WERI-Rb-1 (cell line): ENCODE measurements at regions not wholly inside any gene's neighbourhood (a gene's known extent, or its start where the extent isn't known, plus 50 kb on each side); places are given as distances from the start of the nearest gene placed in this dataset.

Experiments
- DNase-seq: peaks from one replicate; pipeline ENCODE4 v3.0.0-alpha.2; 2020
- H3K27ac ChIP-seq: fragments of 250-450 bp; sonication (Bioruptor Pico); 2 replicates; pipeline ENCODE4 v1.5.1; 2020; ENCODE audit warnings: mild to moderate bottlenecking, moderate library complexity
- H3K27me3 ChIP-seq: fragments of 250-450 bp; sonication (Bioruptor Pico); 2 replicates; pipeline ENCODE4 v1.5.1; 2021; ENCODE audit warnings: mild to moderate bottlenecking, low read depth, moderate library complexity; ENCODE audit not compliant: insufficient read depth, severe bottlenecking
- H3K36me3 ChIP-seq: fragments of 250-450 bp; sonication (Bioruptor Pico); 2 replicates; pipeline ENCODE4 v1.5.1; 2020; ENCODE audit warnings: mild to moderate bottlenecking, moderate library complexity
- H3K4me3 ChIP-seq: 2 replicates; pipeline ENCODE4 v1.5.1; 2011; ENCODE audit warnings: low read depth, mild to moderate bottlenecking, control low read depth, low read length
- H3K9me3 ChIP-seq: fragments of 250-450 bp; sonication (Bioruptor Pico); 2 replicates; pipeline ENCODE4 v1.5.1; 2021; ENCODE audit warnings: mild to moderate bottlenecking, moderate library complexity; ENCODE audit not compliant: severe bottlenecking
- CTCF ChIP-seq: IDR thresholded peaks from 2 replicates; pipeline ENCODE4 v1.5.1; 2011; ENCODE audit warnings: low read depth, mild to moderate bottlenecking, control low read depth, inconsistent platforms, low read length

GRCh38 chr5:34531751-34532360, 124.3 kb upstream of the RAI14 start:
- no peaks in the 10 kb centered on the region for H3K36me3 ChIP-seq
- no peak for DNase-seq
- H3K27me3 ChIP-seq, result no peaks in the 10 kb centered on the region
- no peak overlapping the region for H3K27ac ChIP-seq
- no peak for TF ChIP-seq CTCF
- H3K9me3 ChIP-seq, result no peaks in the 10 kb centered on the region
- H3K4me3 ChIP-seq, result no peak overlapping the region

- DNase-seq, result no peak
- H3K27ac ChIP-seq, result no peak overlapping the region
Measured at GRCh38 chr5:34533582-34534522, 122.3 kb upstream of the RAI14 start.

GRCh38 chr5:34534523-34535103, 121.5 kb upstream of the RAI14 start:
- Histone ChIP-seq H3K27me3 (no peaks in the 10 kb centered on the region), H3K4me3 (no peak overlapping the region), H3K9me3 (no peaks in the 10 kb centered on the region), H3K27ac (no peak overlapping the region), H3K36me3 (no peaks in the 10 kb centered on the region)
- no peak for TF ChIP-seq CTCF
- DNase-seq, result no peak

More at GRCh38 chr5:34533582-34534522, 122.3 kb upstream of the RAI14 start:
- no peak for TF ChIP-seq CTCF
- Histone ChIP-seq H3K9me3 (no peaks in the 10 kb centered on the region), H3K4me3 (no peak overlapping the region), H3K27me3 (no peaks in the 10 kb centered on the region), H3K36me3 (no peaks in the 10 kb centered on the region)

- Histone ChIP-seq H3K4me3 (no peak overlapping the region), H3K36me3 (no peaks in the 10 kb centered on the region), H3K27ac (no peak overlapping the region), H3K9me3 (no peaks in the 10 kb centered on the region), H3K27me3 (no peaks in the 10 kb centered on the region)
- no peak for TF ChIP-seq CTCF
- no peak for DNase-seq
Measured at GRCh38 chr5:34535433-34535832, 120.7 kb upstream of the RAI14 start.

GRCh38 chr5:34535944-34536623, 120.0 kb upstream of the RAI14 start:
- H3K4me3 ChIP-seq, result no peak overlapping the region
- H3K27ac ChIP-seq, result no peak overlapping the region
- H3K9me3 ChIP-seq, result no peaks in the 10 kb centered on the region
- H3K36me3 ChIP-seq, result no peaks in the 10 kb centered on the region
- H3K27me3 ChIP-seq, result no peaks in the 10 kb centered on the region
- DNase-seq, result no peak
- no peak for TF ChIP-seq CTCF
